Mesothelial cell of epicardium (in vitro differentiated cells): ENCODE measurements at regions not wholly inside any gene's neighbourhood (a gene's known extent, or its start where the extent isn't known, plus 50 kb on each side); places are given as distances from the start of the nearest gene placed in this dataset.
A peak's percentile ranks its signal among the peaks of the same experiment; 100 is the strongest.

Experiments used
- DNase-seq, 2 experiments: peaks; one replicate each; pipeline ENCODE4 v3.0.0; 2021; ENCODE audit warnings: low spot score in 2 of 2; ENCODE audit not compliant: unreplicated experiment in 2 of 2
- H3K27ac Mint-ChIP-seq: 2 replicates; pipeline ENCODE4 v1.8.0; 2021; ENCODE audit warnings: mixed read lengths
- H3K27me3 Mint-ChIP-seq: 2 replicates; pipeline ENCODE4 v1.8.0; 2021; ENCODE audit warnings: low read depth, mixed read lengths
- H3K36me3 Mint-ChIP-seq: 2 replicates; pipeline ENCODE4 v1.8.0; 2021; ENCODE audit warnings: mixed read lengths
- H3K4me1 Mint-ChIP-seq: 2 replicates; pipeline ENCODE4 v1.8.0; 2021; ENCODE audit warnings: mixed read lengths
- H3K4me3 Mint-ChIP-seq: 2 replicates; pipeline ENCODE4 v1.8.0; 2021; ENCODE audit warnings: mild to moderate bottlenecking, moderate library complexity, mixed read lengths
- H3K9me3 Mint-ChIP-seq: 2 replicates; pipeline ENCODE4 v1.8.0; 2021; ENCODE audit warnings: mixed read lengths
- CTCF ChIP-seq: fragments of 200-600 bp; sonication (generic); IDR thresholded peaks from one replicate; pipeline ENCODE4 v1.5.0; 2021; ENCODE audit warnings: antibody characterized with exemption; ENCODE audit not compliant: unreplicated experiment

GRCh38 chr4:137106287-137106686 lies 426.0 kb downstream of the PCDH18 start:
- Mint-ChIP-seq H3K4me1 (peaks cover 3% of the 10 kb centered on the region), H3K27me3 (no peaks in the 10 kb centered on the region), H3K36me3 (no peaks in the 10 kb centered on the region), H3K9me3 (peaks cover 7% of the 10 kb centered on the region), H3K27ac (no peak overlapping the region), H3K4me3 (no peak overlapping the region)
- no peak for DNase-seq
- no peak for TF ChIP-seq CTCF

GRCh38 chr4:137090951-137091350 lies 441.3 kb downstream of the PCDH18 start:
- Mint-ChIP-seq H3K9me3 (peaks cover 13% of the 10 kb centered on the region), H3K4me1 (peaks cover 2% of the 10 kb centered on the region), H3K36me3 (no peaks in the 10 kb centered on the region), H3K4me3 (no peak overlapping the region), H3K27ac (no peak overlapping the region), H3K27me3 (no peaks in the 10 kb centered on the region)
- no peak for DNase-seq
- TF ChIP-seq CTCF: no peak

GRCh38 chr4:137083571-137084135 lies 448.6 kb downstream of the PCDH18 start:
- no peak for DNase-seq
- peak overlapping the region; percentile 54 for H3K27ac Mint-ChIP-seq

GRCh38 chr4:137082061-137082460 lies 450.2 kb downstream of the PCDH18 start:
- no peak for TF ChIP-seq CTCF
- Mint-ChIP-seq H3K27me3 (no peaks in the 10 kb centered on the region), H3K4me1 (peaks cover 10% of the 10 kb centered on the region), H3K9me3 (peaks cover 6% of the 10 kb centered on the region), H3K27ac (no peak overlapping the region), H3K36me3 (no peaks in the 10 kb centered on the region), H3K4me3 (no peak overlapping the region)
- no peak for DNase-seq

More at GRCh38 chr4:137083571-137084135, 448.6 kb downstream of the PCDH18 start:
- Mint-ChIP-seq H3K9me3 (peaks cover 6% of the 10 kb centered on the region), H3K4me1 (peaks cover 10% of the 10 kb centered on the region), H3K27me3 (no peaks in the 10 kb centered on the region), H3K4me3 (no peak overlapping the region), H3K36me3 (no peaks in the 10 kb centered on the region)
- no peak for TF ChIP-seq CTCF

GRCh38 chr4:137076908-137077307 lies 455.4 kb downstream of the PCDH18 start:
- peaks cover 2% of the 10 kb centered on the region for H3K36me3 Mint-ChIP-seq
- H3K9me3 Mint-ChIP-seq: peaks cover 17% of the 10 kb centered on the region
- TF ChIP-seq CTCF: no peak
- no peak for DNase-seq
- H3K27ac Mint-ChIP-seq: no peak overlapping the region
- H3K4me1 Mint-ChIP-seq: peaks cover 12% of the 10 kb centered on the region
- H3K27me3 Mint-ChIP-seq: no peaks in the 10 kb centered on the region
- no peak overlapping the region for H3K4me3 Mint-ChIP-seq

- H3K36me3 Mint-ChIP-seq: peaks cover 2% of the 10 kb centered on the region
- no peak overlapping the region for H3K4me3 Mint-ChIP-seq
- no peak for DNase-seq
- no peak overlapping the region for H3K27ac Mint-ChIP-seq
- peaks cover 12% of the 10 kb centered on the region for H3K4me1 Mint-ChIP-seq
- TF ChIP-seq CTCF: no peak
- H3K27me3 Mint-ChIP-seq: no peaks in the 10 kb centered on the region
- H3K9me3 Mint-ChIP-seq: peaks cover 17% of the 10 kb centered on the region
These were observed 456.7 kb downstream of the PCDH18 start for GRCh38 chr4:137075586-137075985.
